Keratinocyte (primary cell): ENCODE measurements at regions not wholly inside any gene's neighbourhood (a gene's known extent, or its start where the extent isn't known, plus 50 kb on each side); places are given as distances from the start of the nearest gene placed in this dataset.

ENCODE experiments used
- DNase-seq: peaks from one replicate; pipeline ENCODE4 v3.0.0-alpha.2; 2011; ENCODE audit warnings: low read depth, missing footprints, low spot score
- FAIRE-seq: peaks from 2 replicates; lab custom pipeline; 2011; peaks lifted over from hg19 to GRCh38; lab: Jason Lieb, UNC
- H2AFZ ChIP-seq: 2 replicates; pipeline ENCODE4 v1.6.0; 2012; ENCODE audit warnings: low read length, control low read depth, inconsistent platforms; ENCODE audit not compliant: control insufficient read depth
- H3K27ac ChIP-seq: 2 replicates; pipeline ENCODE4 v1.5.1; 2011; ENCODE audit warnings: low read length; ENCODE audit not compliant: control insufficient read depth, insufficient read depth
- H3K27me3 ChIP-seq: 3 replicates; pipeline ENCODE4 v1.6.0; 2011; ENCODE audit warnings: low read length; ENCODE audit not compliant: control insufficient read depth, insufficient read depth; ENCODE audit errors: extremely low read depth
- H3K36me3 ChIP-seq, 2 experiments: 2 replicates in 1 of 2; 3 replicates in 1 of 2; pipeline ENCODE4 v1.5.1; 2011; ENCODE audit warnings: low read length in 2 of 2, mild to moderate bottlenecking in 1 of 2; ENCODE audit not compliant: control insufficient read depth in 2 of 2, insufficient read depth in 2 of 2; ENCODE audit errors: extremely low read depth in 1 of 2
- H3K4me1 ChIP-seq: 3 replicates; pipeline ENCODE4 v1.5.1; 2011; ENCODE audit warnings: low read length; ENCODE audit not compliant: control insufficient read depth, insufficient read depth; ENCODE audit errors: extremely low read depth
- H3K4me2 ChIP-seq: 3 replicates; pipeline ENCODE4 v1.6.0; 2011; ENCODE audit warnings: low read depth, low read length; ENCODE audit not compliant: control insufficient read depth, insufficient read depth; ENCODE audit errors: extremely low read depth
- H3K4me3 ChIP-seq, 3 experiments: fragments of 200-600 bp in 1 of 3; sonication (generic) in 1 of 3; 2 replicates in 2 of 3; 3 replicates in 1 of 3; pipeline ENCODE4 v1.5.1; 2011 to 2016; ENCODE audit warnings: low read length in 3 of 3, mild to moderate bottlenecking in 3 of 3, control low read depth in 2 of 3, inconsistent platforms in 1 of 3, low read depth in 1 of 3, mixed read lengths in 1 of 3, mixed run types in 1 of 3, moderate library complexity in 1 of 3; ENCODE audit not compliant: control insufficient read depth in 2 of 3, insufficient read depth in 2 of 3; ENCODE audit errors: extremely low read depth in 1 of 3
- H3K79me2 ChIP-seq: 2 replicates; pipeline ENCODE4 v1.6.0; 2012; ENCODE audit warnings: low read length; ENCODE audit not compliant: control insufficient read depth, insufficient read depth
- H3K9ac ChIP-seq: 3 replicates; pipeline ENCODE4 v1.6.0; 2011; ENCODE audit warnings: low read length; ENCODE audit not compliant: control insufficient read depth, insufficient read depth; ENCODE audit errors: extremely low read depth
- H3K9me1 ChIP-seq: 3 replicates; pipeline ENCODE4 v1.6.0; 2011; ENCODE audit warnings: low read length; ENCODE audit not compliant: control insufficient read depth, insufficient read depth; ENCODE audit errors: extremely low read depth
- H3K9me3 ChIP-seq: 2 replicates; pipeline ENCODE4 v1.5.1; 2012; ENCODE audit warnings: low read depth, low read length; ENCODE audit not compliant: control insufficient read depth
- H4K20me1 ChIP-seq: 3 replicates; pipeline ENCODE4 v1.6.0; 2011; ENCODE audit warnings: low read length; ENCODE audit not compliant: control insufficient read depth, insufficient read depth; ENCODE audit errors: extremely low read depth
- EZH2 ChIP-seq: IDR thresholded peaks from one replicate; pipeline ENCODE4 v1.6.1; 2012; ENCODE audit warnings: inconsistent platforms, mild to moderate bottlenecking, low read length, moderate library complexity
- dilution Hi-C: fragments of 300-500 bp; cut with MboI; formaldehyde crosslinking; loops from one replicate; pipeline ENCODE4 v1.7.0; 2020; ENCODE audit warnings: low sequenced_read_pairs; ENCODE audit not compliant: extremely low pct_ligation_motif_present
- TF ChIP-seq, protein P1 (sequence below), 3 experiments: IDR thresholded peaks in 1 of 3; conservative IDR thresholded peaks in 1 of 3; optimal IDR thresholded peaks in 1 of 3; 2 replicates in 2 of 3; 3 replicates in 1 of 3; pipeline versions ENCODE3 to v1.5.1; 2011; ENCODE audit warnings: low read length in 3 of 3, mild to moderate bottlenecking in 3 of 3, moderate library complexity in 2 of 3, control low read depth in 1 of 3, inconsistent platforms in 1 of 3; ENCODE audit not compliant: insufficient read depth in 2 of 3; ENCODE audit errors: extremely low read depth in 1 of 3

DNA sequence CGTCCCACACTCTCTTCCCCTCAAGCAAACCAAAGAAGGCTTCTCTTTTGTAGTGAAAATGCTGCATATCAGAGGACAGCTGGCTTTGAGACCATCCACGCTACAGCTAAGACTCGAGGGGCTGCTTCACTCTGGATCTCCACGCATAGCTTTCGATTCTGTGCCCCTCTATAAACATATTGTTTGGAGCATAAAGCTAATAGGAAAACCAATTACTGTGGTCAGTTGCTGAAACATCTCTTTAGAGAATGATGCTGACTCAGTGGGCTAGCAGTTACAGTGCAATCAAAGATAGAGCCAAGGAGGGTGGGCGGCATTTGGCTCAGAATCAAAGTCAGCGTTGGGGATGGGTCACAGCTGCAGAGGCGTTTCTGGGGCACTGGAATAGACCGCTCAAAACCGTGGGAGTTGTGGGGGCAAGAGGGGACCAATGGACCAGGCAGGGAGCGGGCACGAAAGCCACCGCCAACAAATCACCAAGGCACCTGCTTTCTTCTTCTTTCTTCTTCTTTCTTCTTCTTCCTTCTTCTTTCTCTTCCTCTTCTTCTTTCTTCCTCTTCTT is 76.7 kb downstream of the RASL11A start:
- TF ChIP-seq, protein P1, sequence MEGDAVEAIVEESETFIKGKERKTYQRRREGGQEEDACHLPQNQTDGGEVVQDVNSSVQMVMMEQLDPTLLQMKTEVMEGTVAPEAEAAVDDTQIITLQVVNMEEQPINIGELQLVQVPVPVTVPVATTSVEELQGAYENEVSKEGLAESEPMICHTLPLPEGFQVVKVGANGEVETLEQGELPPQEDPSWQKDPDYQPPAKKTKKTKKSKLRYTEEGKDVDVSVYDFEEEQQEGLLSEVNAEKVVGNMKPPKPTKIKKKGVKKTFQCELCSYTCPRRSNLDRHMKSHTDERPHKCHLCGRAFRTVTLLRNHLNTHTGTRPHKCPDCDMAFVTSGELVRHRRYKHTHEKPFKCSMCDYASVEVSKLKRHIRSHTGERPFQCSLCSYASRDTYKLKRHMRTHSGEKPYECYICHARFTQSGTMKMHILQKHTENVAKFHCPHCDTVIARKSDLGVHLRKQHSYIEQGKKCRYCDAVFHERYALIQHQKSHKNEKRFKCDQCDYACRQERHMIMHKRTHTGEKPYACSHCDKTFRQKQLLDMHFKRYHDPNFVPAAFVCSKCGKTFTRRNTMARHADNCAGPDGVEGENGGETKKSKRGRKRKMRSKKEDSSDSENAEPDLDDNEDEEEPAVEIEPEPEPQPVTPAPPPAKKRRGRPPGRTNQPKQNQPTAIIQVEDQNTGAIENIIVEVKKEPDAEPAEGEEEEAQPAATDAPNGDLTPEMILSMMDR (optimal IDR thresholded peaks at IDR 0.05 in 1 of 3, IDR thresholded peaks at IDR 0.05 in 1 of 3, conservative IDR thresholded peaks at IDR 0.05 in 1 of 3; ENCODE audit: extremely low read depth in 1 of 3, insufficient read depth in 2 of 3, low read length in 3 of 3) = no peak
- TF ChIP-seq EZH2 = no peak
- H3K4me1 ChIP-seq = no peaks in the 10 kb centered on the region
- H3K27ac ChIP-seq = no peak overlapping the region
- no peaks in the 10 kb centered on the region for H3K9me3 ChIP-seq
- H3K4me3 ChIP-seq = no peak overlapping the region
- FAIRE-seq (no peak), DNase-seq (no peak)
- H2AFZ ChIP-seq = no peak overlapping the region
- H3K9me1 ChIP-seq = no peaks in the 10 kb centered on the region
- H3K27me3 ChIP-seq = peaks cover 5% of the 10 kb centered on the region
- no peak overlapping the region for H3K9ac ChIP-seq
- H4K20me1 ChIP-seq = no peaks in the 10 kb centered on the region
- H3K36me3 ChIP-seq = no peaks in the 10 kb centered on the region
- no peaks in the 10 kb centered on the region for H3K79me2 ChIP-seq
- no peak overlapping the region for H3K4me2 ChIP-seq
- dilution Hi-C loops = no loop called here

DNA sequence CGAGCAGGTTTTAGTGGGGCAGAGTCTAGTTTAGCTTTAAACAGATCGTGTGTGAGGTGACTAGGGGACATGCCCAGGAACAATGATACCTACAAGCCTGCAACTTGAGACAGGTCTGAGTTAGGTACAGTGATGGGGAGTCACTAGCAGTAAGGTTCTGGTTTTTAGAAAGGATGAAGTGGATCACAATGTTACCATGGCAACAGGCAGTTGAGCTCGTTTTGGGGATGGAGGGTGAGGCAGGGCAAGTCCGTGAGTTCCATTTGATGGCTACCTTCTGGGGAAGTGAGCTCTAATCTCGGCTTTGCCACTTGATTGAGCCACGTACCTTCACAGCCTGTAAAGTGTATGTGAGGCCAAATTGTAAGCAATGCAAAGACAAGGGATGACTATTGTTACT is 76.0 kb upstream of the GTF3A start:
- no peaks in the 10 kb centered on the region for H3K36me3 ChIP-seq
- dilution Hi-C loops = no loop called here
- no peak overlapping the region for H3K27ac ChIP-seq
- H3K9me1 ChIP-seq = no peaks in the 10 kb centered on the region
- H3K27me3 ChIP-seq = peaks cover 5% of the 10 kb centered on the region
- no peaks in the 10 kb centered on the region for H3K79me2 ChIP-seq
- no peak overlapping the region for H2AFZ ChIP-seq
- no peak overlapping the region for H3K4me2 ChIP-seq
- no peak for TF ChIP-seq EZH2
- TF ChIP-seq, protein P1 (optimal IDR thresholded peaks at IDR 0.05 in 1 of 3, IDR thresholded peaks at IDR 0.05 in 1 of 3, conservative IDR thresholded peaks at IDR 0.05 in 1 of 3; ENCODE audit: extremely low read depth in 1 of 3, insufficient read depth in 2 of 3, low read length in 3 of 3) = no peak
- no peaks in the 10 kb centered on the region for H3K4me1 ChIP-seq
- no peak for FAIRE-seq
- H3K9ac ChIP-seq = no peak overlapping the region
- H3K9me3 ChIP-seq = no peaks in the 10 kb centered on the region
- DNase-seq = no peak
- no peak overlapping the region for H3K4me3 ChIP-seq
- no peaks in the 10 kb centered on the region for H4K20me1 ChIP-seq
